ENCODE measurements at regions not wholly inside any gene's neighbourhood (a gene's known extent, or its start where the extent isn't known, plus 50 kb on each side); places are given as distances from the start of the nearest gene placed in this dataset.
"Not testable (repeated sequence)": the region's sequence is repeated elsewhere in the genome, so short reads cannot be mapped to it uniquely, and the experiment has no call there.

DNA sequence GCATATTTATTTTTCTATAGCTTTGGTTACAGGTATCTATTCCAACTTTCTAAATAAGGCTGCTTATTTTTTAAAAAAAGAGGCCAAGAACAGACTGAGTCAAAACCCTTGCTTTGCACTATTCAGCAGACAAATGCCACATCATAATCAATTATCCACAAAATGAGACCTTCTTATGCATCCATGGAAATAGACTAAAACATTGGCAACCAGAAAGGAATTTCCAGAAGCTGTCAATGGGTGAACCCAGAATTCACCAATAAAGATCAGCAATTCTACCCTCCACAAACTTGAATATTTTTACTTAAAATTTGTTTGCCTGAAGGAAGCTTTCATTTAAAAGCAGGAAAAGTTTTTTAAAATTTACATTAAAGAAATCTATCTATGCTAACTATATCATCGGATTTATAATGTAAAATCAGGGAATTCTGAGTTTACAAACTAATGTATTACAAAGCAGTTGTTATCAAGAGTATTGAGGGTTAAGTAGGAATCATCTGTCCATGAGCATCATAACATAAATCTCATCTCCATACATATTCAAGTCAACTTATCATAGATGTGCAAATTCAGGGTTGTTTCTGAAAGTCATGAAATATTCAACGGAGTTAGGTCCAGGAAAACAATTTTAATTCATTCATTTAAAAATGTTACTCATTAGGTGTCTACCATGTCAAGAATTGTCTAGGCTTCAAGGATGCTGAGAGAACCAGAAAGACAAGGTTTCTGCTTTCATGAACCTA lies 548.0 kb downstream of the SATB2 start:
- DNase-seq: no peak

DNA sequence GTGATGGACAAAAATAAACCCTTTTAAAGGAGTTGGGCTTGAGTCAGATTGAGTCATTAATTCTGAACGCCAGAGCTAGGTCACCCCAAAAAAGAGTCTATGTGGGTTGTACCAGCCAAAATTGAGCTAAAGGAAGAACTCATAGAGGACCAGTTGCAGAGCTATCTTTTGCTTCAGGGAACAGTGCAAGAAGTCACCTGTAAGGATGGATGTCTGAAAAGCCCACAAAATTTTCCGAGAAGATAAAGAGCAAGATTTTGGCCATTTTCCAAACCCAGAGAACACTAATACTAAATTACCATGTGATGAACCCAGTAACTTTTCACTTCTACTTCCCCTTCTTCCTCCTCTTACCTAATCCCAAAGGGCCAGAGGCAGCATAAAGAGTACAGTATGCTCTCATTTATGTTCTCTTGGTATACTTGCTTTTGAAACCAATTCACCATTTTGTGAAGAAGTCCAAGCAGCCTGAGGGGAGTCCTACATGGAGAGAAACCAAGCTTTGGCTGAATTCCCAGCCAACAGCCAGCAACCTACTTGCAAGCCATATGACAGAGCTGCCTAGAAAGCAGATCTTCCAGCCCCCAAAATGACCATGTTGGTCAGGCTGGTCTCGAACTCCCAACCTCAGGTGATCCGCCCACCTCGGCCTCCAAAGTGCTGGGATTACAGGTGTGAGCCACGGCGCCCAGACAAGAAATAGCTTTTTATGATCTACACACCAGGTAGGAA lies 551.7 kb downstream of the SATB2 start:
- DNase-seq: no peak

DNA sequence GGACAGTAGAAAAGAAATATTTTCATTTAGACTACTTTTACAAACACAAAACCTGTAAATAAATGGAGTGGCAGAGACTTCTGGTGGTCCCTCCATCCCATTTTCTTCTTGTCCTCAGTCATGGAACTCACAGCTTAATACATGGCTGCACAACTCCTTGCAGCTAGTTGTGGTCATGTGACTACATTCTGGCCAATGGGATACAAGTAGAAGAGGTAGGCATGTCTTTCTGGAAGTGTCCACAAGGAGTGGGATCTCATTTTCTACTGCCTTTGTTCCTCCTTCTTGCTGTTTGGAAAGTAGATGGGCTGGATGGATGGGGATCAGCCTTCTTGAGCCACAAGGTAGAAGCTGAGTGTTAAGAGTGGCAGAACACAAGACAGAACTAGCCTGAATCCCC lies 555.8 kb downstream of the SATB2 start:
- DNase-seq: no peak

DNA sequence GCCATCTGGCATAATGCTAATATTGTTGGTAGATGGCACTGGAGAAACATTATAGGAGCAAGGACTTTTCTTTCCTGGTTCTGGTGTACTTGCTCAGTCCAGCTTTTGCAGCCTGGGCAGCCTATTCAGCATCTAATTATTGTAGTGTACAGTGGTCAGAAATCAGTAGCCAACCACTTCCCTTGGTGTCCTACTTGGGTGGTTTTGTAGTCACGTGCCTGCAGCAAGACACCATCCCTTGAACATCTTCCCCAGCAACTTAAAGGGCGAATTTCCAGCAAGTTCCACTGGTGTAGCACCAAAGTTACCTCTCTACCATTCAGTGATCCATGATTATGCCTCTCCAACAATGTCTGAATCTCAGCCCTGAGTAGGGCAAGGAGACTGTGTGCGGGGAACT lies 557.6 kb downstream of the SATB2 start:
- DNase-seq: no peak

DNA sequence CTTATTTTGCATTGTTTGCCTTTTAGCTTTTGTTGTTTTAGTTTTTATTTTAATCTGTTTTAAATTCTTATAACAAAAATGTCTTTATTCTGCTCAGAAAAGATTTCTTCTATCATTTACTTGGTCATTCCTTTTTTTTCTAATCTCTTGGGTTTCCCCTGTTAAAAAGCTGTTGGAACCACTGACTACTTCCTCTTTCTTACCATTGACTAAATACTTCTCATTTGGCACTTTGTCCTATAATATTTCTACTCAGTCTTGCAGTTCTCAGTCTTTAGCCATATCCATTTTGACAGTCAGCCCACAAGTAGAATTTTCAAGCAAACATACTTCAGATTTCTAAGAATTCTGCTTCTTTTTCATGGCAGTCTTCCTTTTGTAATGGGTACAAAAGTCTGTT lies 567.2 kb downstream of the SATB2 start:
- DNase-seq: no peak

DNA sequence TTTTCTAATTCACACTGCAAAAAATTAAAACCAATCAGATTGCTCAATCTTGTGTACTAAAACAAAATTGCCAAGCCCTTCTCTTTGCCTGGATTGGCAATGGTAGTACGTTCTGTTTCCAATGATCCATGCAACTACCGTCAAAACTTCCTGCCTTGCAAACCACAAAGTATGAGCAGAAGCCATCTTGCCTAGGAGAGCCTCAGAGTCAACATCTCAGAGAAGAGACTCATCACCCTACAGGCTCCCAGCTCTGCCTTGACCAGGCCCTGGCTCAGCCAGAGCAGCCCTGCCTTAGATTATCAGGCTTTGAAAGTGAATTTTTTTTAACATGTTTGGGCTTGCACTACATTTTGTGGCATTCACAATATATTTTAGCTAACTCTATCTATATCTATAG lies 574.1 kb downstream of the SATB2 start:
- no peak for DNase-seq

DNA sequence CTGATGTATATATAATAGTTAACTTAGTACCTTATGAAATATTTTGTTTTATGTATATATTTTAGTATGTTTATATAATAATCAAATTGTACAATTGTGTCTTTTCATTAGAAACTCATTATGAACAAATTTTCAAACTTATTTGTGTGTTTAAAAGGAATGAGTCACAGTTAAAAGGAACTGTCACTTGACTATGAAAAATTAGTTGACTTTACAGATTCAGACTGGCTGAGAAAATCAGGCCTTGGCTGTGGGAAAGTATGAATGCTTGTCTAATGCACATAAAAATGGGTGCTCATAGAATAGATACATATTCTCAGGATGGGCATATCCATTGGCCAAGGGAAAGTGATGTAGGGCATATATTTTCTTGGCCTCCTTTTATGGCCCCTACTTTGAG lies 576.8 kb downstream of the SATB2 start:
- DNase-seq: no peak

DNA sequence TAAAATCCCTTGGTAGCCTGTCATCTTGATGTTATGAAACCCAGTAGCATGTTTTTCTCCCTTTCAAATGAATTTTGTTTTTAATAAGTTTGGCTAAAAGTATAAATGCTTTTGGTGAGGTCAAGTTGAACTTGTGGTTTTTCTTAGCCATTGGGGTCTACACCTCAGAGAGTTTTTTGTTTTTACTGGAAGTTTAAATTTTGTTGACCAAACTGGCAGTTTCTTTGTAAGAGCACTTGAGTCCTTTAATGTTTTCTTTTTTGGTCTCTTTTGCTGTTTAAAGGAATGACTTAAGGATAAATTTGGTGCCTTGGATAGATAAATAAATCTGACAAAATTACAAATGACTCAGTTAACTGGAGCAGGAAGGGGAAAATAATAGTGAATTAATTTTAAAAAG lies 577.3 kb downstream of the SATB2 start:
- no peak for DNase-seq

DNA sequence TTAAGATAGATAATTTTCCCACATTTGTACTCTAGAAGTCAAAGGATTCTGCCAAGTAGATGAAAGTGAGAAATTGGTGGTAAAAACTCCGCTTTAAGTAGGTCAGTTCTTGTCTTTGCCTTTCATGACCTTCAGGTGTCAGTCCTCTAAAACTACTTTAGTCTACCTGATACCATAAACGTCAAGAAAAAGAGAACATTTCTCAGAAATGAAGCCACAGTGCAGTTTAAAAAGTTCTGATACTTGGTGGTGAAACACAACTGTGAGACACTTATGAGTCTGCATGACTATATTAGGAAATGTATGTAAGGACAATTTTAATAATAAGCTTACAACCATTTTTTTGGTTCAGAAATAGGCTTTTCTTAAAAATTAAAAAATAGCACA lies 583.3 kb downstream of the SATB2 start:
- DNase-seq: no peak

DNA sequence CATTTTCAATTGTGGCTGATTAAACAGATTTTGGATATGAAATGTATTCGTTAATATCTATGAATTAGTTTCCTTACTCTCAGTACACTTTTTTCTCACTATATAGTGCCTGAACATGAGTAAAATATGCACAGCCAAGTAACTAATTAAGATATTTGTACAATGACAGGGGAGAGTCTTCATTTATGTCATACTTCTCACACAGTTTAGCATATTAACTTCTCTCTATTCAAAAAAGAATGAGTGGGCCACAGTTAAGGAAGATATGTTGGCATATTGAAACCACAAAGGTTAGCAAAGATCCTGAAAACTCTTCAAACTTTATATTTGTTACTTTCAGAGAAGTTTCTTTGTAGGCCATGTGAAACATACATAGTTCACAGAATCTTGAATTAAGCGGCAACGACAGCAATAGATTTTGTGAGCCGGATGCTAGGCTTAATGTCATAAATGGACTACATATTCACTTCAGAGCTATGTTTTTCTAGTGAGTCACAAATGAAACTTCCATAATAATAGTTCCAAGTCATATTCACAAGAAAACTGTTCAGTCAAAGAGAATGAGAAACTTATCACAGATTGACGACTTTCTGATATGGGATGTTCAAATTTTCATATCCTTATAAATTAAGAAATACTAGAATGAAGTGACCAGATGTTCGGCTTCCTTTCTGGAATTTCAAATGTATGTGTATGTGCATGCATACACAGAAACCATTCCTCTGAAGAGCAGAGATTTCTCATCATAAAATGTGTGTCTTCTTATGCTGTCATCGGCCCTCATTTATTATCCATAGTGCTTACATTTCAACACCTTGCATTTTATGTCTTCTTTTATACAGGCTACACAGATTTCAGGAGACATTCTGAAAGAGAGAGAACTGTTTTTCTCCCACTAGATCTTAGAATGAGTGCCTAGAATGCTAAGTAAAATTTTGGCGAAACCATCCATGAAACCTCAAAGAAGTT lies 584.0 kb downstream of the SATB2 start:
- no peak for DNase-seq

DNA sequence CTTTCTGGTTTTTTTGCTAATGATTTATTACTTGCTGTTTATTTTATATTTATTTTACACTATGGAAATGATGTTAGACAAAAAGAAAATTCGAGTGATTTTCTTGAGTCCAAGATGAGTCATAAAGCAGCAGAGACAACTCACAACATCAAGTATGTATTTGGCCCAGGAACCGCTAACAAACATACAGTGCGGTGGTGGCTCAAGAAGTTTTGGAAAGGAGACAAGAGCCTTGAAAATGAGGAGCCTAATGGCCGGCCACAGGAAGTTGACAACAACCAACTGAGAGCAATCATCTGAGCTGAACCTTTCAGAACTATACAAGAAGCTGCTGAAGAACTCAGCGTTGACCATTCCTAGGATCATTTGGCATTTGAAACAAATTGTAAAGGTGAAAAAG lies 594.1 kb downstream of the SATB2 start:
- no peak for DNase-seq

DNA sequence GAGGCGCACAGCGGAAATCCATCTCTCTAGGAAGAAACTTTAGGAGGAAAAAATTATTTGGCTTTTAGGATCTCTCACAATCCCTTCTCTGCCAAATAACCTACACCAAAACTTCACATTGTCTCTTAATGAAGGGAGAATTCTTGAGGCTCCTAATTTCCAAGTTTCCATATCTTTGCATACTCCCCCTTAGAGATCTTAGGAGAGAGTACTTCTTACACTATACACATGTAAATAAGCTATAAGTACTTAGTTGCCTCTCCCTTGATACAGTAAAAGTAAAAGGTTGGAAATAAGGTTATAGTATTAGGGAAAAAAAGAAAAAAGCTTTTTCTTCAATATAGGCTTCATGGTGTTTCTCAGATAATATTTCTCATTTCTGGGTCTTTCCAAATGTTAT lies 596.7 kb downstream of the SATB2 start:
- DNase-seq: no peak

DNA sequence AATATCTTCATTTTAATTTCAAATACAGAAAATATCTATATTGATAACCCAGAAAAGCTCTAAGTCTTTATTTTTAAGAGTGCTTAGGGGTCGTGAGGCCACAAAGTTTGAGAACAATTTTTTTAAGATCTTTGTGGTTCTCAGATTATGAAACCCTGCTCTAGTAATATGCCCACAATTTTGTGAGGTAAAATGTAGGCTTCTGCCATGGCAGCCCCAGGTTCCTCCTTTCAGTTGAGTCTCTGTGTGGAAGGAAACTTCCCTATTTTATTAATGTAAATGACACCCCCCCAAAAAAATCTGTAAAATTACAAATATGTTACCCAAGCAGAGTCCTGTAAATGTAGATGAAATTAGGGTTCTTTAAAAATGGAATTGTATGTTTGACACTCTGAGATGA lies 600.5 kb downstream of the SATB2 start:
- no peak for DNase-seq

DNA sequence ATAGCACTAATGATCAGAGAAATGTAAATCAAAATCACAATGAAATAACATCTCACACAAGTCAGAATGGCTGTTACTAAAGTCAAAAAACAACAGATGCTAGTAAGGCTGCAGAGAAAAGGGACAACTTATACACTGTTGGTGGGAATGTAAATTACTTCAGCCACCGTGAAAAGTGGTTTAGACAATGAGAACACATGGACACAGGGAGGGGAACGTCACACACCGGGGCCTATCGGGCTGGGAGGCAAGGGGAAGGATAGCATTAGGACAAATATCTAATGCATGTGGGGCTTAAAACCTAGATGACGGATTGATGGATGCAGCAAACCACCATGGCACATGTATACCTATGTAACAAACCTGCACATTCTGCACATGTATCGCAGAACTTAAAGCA lies 602.0 kb downstream of the SATB2 start:
- not testable (repeated sequence) for DNase-seq

DNA sequence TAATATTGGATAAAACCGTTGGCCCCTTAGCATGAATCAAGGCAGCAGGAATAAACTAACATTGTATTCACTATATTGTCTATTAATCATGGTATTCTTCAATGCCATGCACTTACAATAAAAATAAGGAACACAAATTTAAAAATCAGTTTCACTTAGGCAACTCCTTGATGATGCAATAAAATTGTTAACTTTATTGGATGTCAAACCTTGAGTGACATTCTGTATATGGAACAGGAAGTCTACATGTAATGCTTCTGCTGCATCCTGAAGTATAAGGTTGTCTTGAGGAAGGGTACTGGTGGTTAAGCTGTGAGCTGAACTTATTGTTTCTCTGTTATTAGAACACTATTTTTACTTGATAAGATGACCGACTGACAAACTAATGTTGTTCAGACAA lies 605.5 kb downstream of the SATB2 start:
- no peak for DNase-seq

DNA sequence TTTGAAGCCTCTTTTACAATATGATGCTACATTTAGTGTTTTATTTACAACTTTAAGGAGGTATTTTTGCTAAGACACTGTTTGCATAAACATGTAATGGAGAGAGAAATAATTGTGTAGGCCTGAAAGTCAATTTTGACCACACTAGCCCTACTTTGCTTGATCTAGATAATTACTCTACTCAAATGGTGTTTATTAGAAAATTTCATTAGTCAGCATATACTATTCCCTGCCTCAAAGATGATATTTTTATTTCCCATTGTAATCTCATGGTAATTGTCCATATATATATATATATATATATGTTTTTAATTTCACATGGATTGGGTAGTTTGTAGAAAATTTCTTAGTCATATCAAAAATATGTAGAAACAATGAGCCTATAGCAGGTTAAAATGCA lies 632.2 kb downstream of the SATB2 start:
- no peak for DNase-seq

DNA sequence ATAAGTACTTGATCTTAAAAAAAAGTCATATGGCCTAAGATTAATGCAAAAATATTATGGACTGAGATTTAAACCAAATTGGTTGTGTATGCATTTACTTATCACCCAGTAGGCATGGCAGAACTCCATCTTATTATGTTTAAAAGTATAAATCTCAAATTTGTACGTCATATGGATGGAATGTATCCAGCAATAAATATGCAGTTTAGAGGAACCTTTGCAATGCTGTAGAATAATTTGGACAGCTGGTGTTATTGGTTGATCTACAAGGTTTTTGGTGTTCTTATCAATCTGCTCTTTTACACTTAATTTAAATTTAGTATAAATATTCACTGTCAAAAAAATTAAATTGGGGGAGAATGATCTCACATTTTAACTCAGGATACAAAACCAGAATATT lies 640.2 kb downstream of the SATB2 start:
- DNase-seq: no peak

DNA sequence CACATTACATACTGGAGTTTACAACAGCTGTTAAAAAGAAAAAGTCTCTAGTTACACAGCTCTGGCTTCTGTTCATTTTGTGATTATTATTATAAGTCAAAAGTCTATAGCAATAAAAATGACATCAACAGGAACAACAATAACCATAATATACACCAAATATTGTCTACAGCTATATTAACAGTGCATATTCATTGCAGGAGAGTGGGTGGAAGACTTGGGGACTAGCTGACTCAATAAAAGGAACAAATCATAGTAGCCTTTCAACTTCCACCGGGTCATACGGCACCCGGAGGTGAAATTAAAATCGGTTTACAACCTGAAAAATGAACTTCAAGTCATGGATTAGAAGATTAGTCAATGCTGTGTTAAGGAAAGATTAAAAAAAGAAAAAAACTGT lies 642.1 kb downstream of the SATB2 start:
- DNase-seq: no peak

DNA sequence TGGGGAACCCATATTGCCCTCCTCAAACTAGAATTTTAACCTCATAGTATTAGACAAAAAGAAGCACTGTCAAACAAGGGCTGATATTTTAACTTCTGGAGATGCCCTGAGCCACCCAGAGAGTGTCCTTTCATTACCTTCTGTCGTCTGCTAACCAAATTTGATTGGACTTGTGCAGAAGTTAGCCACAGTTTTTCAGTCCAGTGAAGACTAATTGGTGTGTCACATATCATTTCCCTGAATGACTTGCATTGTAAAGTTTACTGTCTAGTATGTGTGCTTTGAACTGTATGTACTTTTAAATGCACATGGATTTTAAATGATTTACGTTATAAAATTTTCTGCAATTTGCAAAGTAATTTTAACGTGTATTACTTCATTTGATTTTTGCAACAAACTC lies 646.5 kb downstream of the SATB2 start:
- no peak for DNase-seq

DNA sequence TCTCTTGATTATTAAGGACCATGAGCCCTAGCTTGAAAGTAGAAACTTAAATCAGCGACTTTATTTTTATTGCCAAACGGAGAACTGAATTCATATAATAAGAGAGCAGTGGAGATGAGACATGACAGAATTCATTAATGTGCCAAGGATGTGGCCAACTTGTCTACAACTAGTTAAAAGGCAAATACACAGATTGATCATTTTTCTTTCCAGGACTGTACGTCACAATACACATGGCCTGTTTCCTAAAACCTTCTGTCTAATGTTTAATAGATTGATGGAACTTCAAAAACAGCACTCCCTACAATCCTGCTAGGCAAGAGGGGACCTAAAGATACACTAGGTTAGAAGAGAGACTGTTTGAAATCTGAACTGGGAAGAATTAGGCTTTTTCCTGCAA lies 647.8 kb downstream of the SATB2 start:
- no peak for DNase-seq

DNA sequence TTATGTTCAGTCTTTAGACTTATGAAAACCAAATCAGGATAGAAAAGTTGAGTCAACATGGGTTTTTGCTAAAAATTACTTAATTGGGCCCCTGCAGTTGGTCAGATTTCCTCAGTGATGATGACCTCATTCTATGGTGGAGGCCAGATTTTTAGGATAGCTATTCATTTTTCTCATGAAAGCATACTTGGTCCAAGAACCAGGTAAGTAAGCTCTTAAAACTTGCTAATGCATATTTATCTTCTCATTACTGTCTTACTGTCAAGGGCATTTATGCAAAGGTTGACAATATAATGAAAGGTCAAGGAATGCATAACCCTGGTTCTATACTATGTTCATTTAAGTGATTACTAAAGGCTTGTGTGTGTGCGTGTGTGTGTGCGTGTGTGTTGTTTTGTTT lies 650.6 kb downstream of the SATB2 start:
- DNase-seq: no peak

DNA sequence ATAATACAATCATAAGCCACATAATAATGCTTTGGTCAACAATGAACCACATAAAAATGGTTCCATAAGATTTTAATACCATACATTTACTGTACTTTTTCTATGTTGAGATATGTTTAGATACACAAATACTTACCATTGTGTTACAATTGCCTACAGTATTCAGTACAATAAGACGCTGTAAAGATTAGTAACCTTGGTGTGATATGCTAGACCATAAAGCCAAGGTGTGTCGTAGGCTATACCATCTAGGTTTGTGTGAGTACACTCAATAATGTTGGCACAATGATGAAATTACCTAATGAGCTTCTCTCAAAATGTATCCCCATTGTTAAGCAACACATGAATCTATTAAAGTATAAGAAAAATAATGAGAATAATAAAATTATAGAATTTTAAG lies 662.3 kb downstream of the SATB2 start:
- no peak for DNase-seq

DNA sequence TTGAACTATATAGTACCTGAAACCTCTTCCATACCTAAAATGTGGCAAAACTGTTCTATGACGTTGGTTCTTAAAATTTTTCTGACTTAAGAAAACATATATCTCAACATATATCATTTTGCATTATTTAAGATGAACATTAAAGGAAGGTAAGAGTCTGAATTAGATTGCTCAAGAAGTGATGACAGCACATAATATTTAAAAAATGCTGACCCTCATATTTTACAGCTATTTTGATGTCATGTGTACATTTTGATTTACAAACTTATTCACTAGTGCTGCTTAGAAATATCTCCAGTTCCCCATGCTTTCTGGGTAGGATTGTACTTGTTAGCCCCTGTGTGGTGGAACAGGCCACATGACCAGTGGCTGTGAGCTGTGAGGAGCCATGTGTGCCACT lies 666.1 kb downstream of the SATB2 start:
- DNase-seq: no peak

DNA sequence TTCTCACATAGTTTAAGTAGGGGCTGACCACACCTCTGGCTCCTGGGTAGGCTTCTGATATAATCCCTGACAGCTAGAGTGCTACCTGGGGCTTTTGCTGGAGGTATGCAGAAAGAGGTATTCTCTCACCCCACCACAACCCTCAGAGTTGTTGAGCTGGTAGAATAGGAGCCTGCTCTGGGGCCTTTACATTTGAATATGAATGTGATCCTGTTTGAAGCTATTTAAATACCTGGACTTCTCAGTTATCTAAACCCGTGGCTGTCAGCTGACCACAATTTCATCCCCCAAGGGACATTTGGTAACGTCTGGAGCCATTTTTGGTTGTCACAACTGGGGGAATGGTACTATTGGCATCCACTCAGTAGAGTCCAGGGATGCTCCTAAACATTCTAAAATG lies 669.1 kb downstream of the SATB2 start:
- DNase-seq: no peak

All from activated CD4-positive, alpha-beta T cell treated with anti-CD3 and anti-CD28 coated beads for 1 hour (primary cell).